SU-DHL-6 (cell line): ENCODE measurements at regions not wholly inside any gene's neighbourhood (a gene's known extent, or its start where the extent isn't known, plus 50 kb on each side); places are given as distances from the start of the nearest gene placed in this dataset.

ENCODE experiments used
- H2AFZ ChIP-seq: fragments of 200-600 bp; sonication (generic); 2 replicates; pipeline ENCODE4 v1.6.1; 2014; ENCODE audit warnings: low read depth, mild to moderate bottlenecking, moderate library complexity, mixed read lengths, antibody characterized with exemption, low read length; ENCODE audit not compliant: severe bottlenecking
- H3F3A ChIP-seq: fragments of 200-600 bp; shearing (Covaris generic); 2 replicates; pipeline ENCODE4 v1.6.0; 2016; ENCODE audit warnings: antibody characterized with exemption, mild to moderate bottlenecking; ENCODE audit not compliant: insufficient read depth
- H3K27ac ChIP-seq: fragments of 200-600 bp; sonication (generic); 2 replicates; pipeline ENCODE4 v1.5.1; 2016; ENCODE audit warnings: low read depth, mild to moderate bottlenecking, low read length, moderate library complexity, mixed read lengths
- H3K27me3 ChIP-seq: fragments of 200-600 bp; sonication (generic), shearing (Covaris generic); 2 replicates; pipeline ENCODE4 v1.6.0; 2014; ENCODE audit warnings: mild to moderate bottlenecking, low read length
- H3K36me3 ChIP-seq: fragments of 200-600 bp; sonication (generic); 2 replicates; pipeline ENCODE4 v1.6.1; 2014; ENCODE audit warnings: mild to moderate bottlenecking, low read length, mixed read lengths
- H3K4me2 ChIP-seq: fragments of 300-600, 200-600 bp; shearing (Covaris generic), sonication (generic); 2 replicates; pipeline ENCODE4 v1.6.0; 2014; ENCODE audit warnings: low read length, low read depth, mild to moderate bottlenecking; ENCODE audit not compliant: poor library complexity, severe bottlenecking
- H3K4me3 ChIP-seq: fragments of 200-600 bp; sonication (generic); 2 replicates; pipeline ENCODE4 v1.5.1; 2014; ENCODE audit warnings: antibody characterized with exemption, low read length, mild to moderate bottlenecking, mixed read lengths; ENCODE audit not compliant: insufficient read depth, poor library complexity, severe bottlenecking
- H3K79me2 ChIP-seq: fragments of 200-600 bp; sonication (generic); 2 replicates; pipeline ENCODE4 v1.6.1; 2014; ENCODE audit warnings: mild to moderate bottlenecking, low read length, moderate library complexity; ENCODE audit not compliant: insufficient read depth
- H3K9ac ChIP-seq: fragments of 200-600 bp; sonication (generic); 2 replicates; pipeline ENCODE4 v1.7.0; 2014; ENCODE audit warnings: mild to moderate bottlenecking, low read length
- H3K9me2 ChIP-seq: fragments of 200-600 bp; sonication (generic); replicated peaks from 2 replicates; pipeline ENCODE4 v1.6.1; 2014; ENCODE audit warnings: low read length; ENCODE audit not compliant: insufficient read depth
- H3K9me3 ChIP-seq: fragments of 200-600 bp; sonication (generic); 2 replicates; pipeline ENCODE4 v1.6.1; 2014; ENCODE audit warnings: low read length, mixed read lengths; ENCODE audit not compliant: insufficient read depth
- H4K20me1 ChIP-seq: fragments of 200-600 bp; sonication (generic); 2 replicates; pipeline ENCODE4 v1.6.1; 2014; ENCODE audit warnings: low read depth, mild to moderate bottlenecking, antibody characterized with exemption, low read length, moderate library complexity, mixed read lengths
- EZH2phosphoT487 ChIP-seq: fragments of 200-600 bp; sonication (generic), shearing (Covaris generic); conservative IDR thresholded peaks from 2 replicates; pipeline ENCODE4 v1.6.1; 2018; ENCODE audit warnings: mild to moderate bottlenecking, antibody characterized with exemption, low read length, moderate library complexity, mixed read lengths
- TF ChIP-seq, protein P1 (sequence below): fragments of 200-600 bp; sonication (generic); IDR thresholded peaks from one replicate; pipeline ENCODE4 v1.5.1; 2017; ENCODE audit warnings: antibody characterized with exemption, mild to moderate bottlenecking, low read length, moderate library complexity; ENCODE audit not compliant: insufficient read depth, poor library complexity, severe bottlenecking

DNA sequence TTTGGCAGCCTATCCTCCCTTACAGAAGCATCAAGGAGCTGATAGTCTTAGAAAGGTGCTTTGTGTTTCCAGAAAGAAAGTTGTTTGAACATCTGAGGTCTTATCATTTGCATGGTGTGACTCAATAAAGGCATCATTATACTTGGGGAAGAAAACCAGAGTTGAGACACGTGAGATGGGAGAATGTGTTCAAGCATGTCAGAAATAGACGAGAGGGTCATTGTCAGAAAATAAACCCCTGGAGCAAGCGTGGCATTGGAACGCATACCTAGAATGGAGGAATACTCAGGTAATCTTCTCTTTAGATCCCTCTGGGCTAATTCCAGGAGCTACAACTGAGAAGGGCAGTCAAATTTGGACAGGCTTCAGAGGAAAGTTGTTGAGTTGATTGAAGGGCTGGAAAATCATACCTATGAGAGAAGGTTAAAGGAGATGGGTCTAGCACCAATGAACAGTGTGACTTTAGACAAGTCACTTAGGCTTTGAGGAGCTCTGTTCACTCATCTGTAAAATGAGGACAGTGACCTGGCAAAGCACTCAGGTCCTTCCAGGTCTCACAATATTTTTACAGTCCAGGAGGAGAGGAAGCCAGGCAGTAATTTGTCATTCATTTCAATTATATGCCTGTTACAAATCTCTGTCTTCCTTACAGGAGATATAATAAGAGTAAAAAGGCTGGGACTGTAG is 101.3 kb upstream of the C1orf21 start:
- no peak overlapping the region for H3K4me3 ChIP-seq
- TF ChIP-seq, protein P1, sequence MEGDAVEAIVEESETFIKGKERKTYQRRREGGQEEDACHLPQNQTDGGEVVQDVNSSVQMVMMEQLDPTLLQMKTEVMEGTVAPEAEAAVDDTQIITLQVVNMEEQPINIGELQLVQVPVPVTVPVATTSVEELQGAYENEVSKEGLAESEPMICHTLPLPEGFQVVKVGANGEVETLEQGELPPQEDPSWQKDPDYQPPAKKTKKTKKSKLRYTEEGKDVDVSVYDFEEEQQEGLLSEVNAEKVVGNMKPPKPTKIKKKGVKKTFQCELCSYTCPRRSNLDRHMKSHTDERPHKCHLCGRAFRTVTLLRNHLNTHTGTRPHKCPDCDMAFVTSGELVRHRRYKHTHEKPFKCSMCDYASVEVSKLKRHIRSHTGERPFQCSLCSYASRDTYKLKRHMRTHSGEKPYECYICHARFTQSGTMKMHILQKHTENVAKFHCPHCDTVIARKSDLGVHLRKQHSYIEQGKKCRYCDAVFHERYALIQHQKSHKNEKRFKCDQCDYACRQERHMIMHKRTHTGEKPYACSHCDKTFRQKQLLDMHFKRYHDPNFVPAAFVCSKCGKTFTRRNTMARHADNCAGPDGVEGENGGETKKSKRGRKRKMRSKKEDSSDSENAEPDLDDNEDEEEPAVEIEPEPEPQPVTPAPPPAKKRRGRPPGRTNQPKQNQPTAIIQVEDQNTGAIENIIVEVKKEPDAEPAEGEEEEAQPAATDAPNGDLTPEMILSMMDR = no peak
- TF ChIP-seq EZH2phosphoT487 = no peak
- no peaks in the 10 kb centered on the region for H3F3A ChIP-seq
- no peak overlapping the region for H3K27ac ChIP-seq
- H3K9me3 ChIP-seq = peaks cover 17% of the 10 kb centered on the region; the same call in 1 of the 2 replicates
- H2AFZ ChIP-seq = no peak overlapping the region
- no peak overlapping the region for H3K4me2 ChIP-seq
- H3K9me2 ChIP-seq = no peaks in the 10 kb centered on the region
- H3K36me3 ChIP-seq = no peaks in the 10 kb centered on the region
- no peaks in the 10 kb centered on the region for H3K27me3 ChIP-seq
- H3K79me2 ChIP-seq = no peaks in the 10 kb centered on the region
- no peak overlapping the region for H3K9ac ChIP-seq
- H4K20me1 ChIP-seq = no peaks in the 10 kb centered on the region

DNA sequence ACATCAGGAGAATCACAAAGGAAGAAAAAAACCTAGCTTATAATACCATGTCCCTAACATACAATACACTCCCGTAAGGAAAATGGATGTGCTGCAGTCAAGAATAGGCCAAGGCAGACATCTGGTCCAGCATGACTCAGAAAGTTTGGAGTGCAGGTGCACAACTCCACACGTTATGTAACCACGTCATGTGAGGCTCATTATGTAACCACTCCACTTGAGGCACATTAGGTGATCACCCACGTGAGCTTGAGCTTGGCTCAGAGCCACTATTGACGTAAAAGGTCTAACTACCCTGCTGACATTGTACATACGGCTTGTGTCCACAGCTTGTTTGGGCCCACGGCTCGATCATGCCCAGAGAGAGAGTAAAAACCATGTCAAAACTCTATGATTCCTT is 99.8 kb upstream of the C1orf21 start:
- H2AFZ ChIP-seq = no peak overlapping the region
- no peak overlapping the region for H3K9ac ChIP-seq
- no peaks in the 10 kb centered on the region for H3K79me2 ChIP-seq
- no peak for TF ChIP-seq EZH2phosphoT487
- TF ChIP-seq, protein P1 = no peak
- H3K36me3 ChIP-seq = no peaks in the 10 kb centered on the region
- H3K27ac ChIP-seq = no peak overlapping the region
- no peak overlapping the region for H3K4me2 ChIP-seq
- no peaks in the 10 kb centered on the region for H3K27me3 ChIP-seq
- H4K20me1 ChIP-seq = no peaks in the 10 kb centered on the region
- peaks cover 20% of the 10 kb centered on the region; the same call in 1 of the 2 replicates for H3K9me3 ChIP-seq
- H3F3A ChIP-seq = no peaks in the 10 kb centered on the region
- no peaks in the 10 kb centered on the region for H3K9me2 ChIP-seq
- H3K4me3 ChIP-seq = no peak overlapping the region

DNA sequence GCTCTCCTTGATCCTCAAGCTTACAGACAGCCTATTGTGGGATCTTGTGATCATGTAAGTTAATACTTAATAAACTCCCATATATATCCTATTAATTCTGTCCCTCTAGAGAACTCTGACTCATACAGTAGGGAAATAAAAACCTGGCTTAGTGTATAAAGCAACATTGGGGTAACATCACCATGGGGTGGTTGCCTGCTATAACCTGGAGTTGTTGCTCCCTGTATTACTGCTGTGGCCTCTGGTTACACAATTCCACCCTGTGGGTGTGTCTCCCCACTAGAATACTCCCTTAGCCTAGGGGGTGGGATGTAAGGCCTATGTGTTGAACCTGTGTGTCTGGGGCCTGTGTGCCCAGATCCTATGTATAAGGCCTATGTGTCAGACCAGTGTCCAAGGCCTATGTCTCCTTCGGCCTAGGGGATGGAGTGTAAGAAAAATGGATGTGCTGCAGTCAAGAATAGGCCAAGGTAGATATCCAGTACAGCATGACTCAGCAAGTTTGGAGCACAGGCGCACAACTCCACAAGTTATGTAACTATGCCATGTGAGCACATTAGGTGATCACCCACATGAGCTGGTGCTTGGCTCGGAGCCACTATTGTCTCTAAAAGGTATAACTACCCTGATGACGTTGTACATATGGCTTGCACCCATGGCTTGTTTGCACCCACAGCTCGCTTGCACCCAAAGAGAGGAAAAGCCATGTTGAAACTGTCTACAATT is 96.8 kb upstream of the C1orf21 start:
- TF ChIP-seq EZH2phosphoT487 = no peak
- TF ChIP-seq, protein P1 = no peak
- Histone ChIP-seq H3K79me2 (no peaks in the 10 kb centered on the region), H3K27ac (no peak overlapping the region), H3K9ac (no peak overlapping the region), H3K9me2 (no peaks in the 10 kb centered on the region), H4K20me1 (no peaks in the 10 kb centered on the region), H2AFZ (no peak overlapping the region), H3K27me3 (no peaks in the 10 kb centered on the region), H3F3A (no peaks in the 10 kb centered on the region), H3K36me3 (no peaks in the 10 kb centered on the region), H3K4me3 (no peak overlapping the region), H3K9me3 (peaks cover 20% of the 10 kb centered on the region; the same call in 1 of the 2 replicates), H3K4me2 (no peak overlapping the region)
